HCT116 (cell line): ENCODE measurements at regions not wholly inside any gene's neighbourhood (a gene's known extent, or its start where the extent isn't known, plus 50 kb on each side); places are given as distances from the start of the nearest gene placed in this dataset.

Source experiments
- ATAC-seq: fragments of 200-7000 bp; cut with Tn5 transposase; 2 replicates; pipeline ENCODE4 v1.9.1; 2020; ENCODE audit warnings: mild to moderate bottlenecking, moderate library complexity
- BruUV-seq: library from RNA; stranded (reverse); fragments of 400-500 nt; replicated peaks from 2 replicates; lab custom pipeline; 2021; lab: Mats Ljungman, UMichigan
- CTCF ChIA-PET: fragments of 300-600 bp; sonication (Branson Sonifier 250); formaldehyde crosslinking; loops from one replicate; lab custom pipeline; 2021; ENCODE audit warnings: antibody characterized with exemption; lab: Charles Lee
- POLR2A ChIA-PET: fragments of 300-600, 350-600 bp; sonication (Branson Sonifier 250); formaldehyde crosslinking; loops from one replicate; lab custom pipeline; 2021; ENCODE audit warnings: antibody characterized with exemption; lab: Charles Lee
- RAD21 ChIA-PET, 2 experiments: fragments of 300-600 bp; sonication (Branson Sonifier 250); formaldehyde crosslinking; loops; one replicate each; lab custom pipeline; 2023; ENCODE audit warnings: low total read pairs in 2 of 2; ENCODE audit not compliant: uncharacterized antibody in 2 of 2, unreplicated experiment in 2 of 2, low non-redundant PET in 1 of 2; lab: Charles Lee
- DNase-seq: peaks from one replicate; pipeline ENCODE4 v3.0.0-alpha.2; 2010; ENCODE audit warnings: low read depth, low spot score
- H2AFZ ChIP-seq: fragments of 200-600 bp; shearing (Covaris generic), sonication (generic); 2 replicates; pipeline ENCODE4 v1.6.1; 2017; ENCODE audit warnings: low read depth, mixed run types, mixed read lengths, antibody characterized with exemption, low read length; ENCODE audit not compliant: poor library complexity, severe bottlenecking
- H3K27ac ChIP-seq: 2 replicates; pipeline ENCODE4 v1.5.1; 2012; ENCODE audit warnings: low read depth, low read length
- H3K27me3 ChIP-seq: fragments of 200-600 bp; sonication (generic); 2 replicates; pipeline ENCODE4 v1.6.1; 2016; ENCODE audit warnings: mixed run types, low read length, mixed read lengths; ENCODE audit not compliant: insufficient read depth
- H3K36me3 ChIP-seq, 2 experiments: fragments of 200-500 bp in 1 of 2; fragments of 200-600 bp in 1 of 2; sonication (Bioruptor generic) in 1 of 2; sonication (generic) in 1 of 2; 2 replicates each; pipeline versions ENCODE4 v1.5.1 to v1.6.1; 2014 to 2016; ENCODE audit warnings: low read length in 2 of 2, inconsistent platforms in 1 of 2, mixed read lengths in 1 of 2, mixed run types in 1 of 2; ENCODE audit not compliant: insufficient read depth in 2 of 2, control insufficient read depth in 1 of 2
- H3K4me1 ChIP-seq, 2 experiments: fragments of 200-600 bp in 1 of 2; sonication (generic) in 1 of 2; 2 replicates each; pipeline versions ENCODE4 v1.5.1 to v1.6.1; 2012 to 2017; ENCODE audit warnings: low read length in 2 of 2, inconsistent platforms in 1 of 2, mild to moderate bottlenecking in 1 of 2, mixed read lengths in 1 of 2, mixed run types in 1 of 2, moderate library complexity in 1 of 2; ENCODE audit not compliant: insufficient read depth in 2 of 2, control insufficient read depth in 1 of 2
- H3K4me2 ChIP-seq: fragments of 200-600 bp; sonication (generic); 2 replicates; pipeline ENCODE4 v1.6.1; 2017; ENCODE audit warnings: mixed run types, low read length, mixed read lengths
- H3K4me3 ChIP-seq, 2 experiments: fragments of 200-600 bp in 1 of 2; sonication (generic) in 1 of 2; replicated peaks in 1 of 2; 2 replicates each; pipeline ENCODE4 v1.5.1; 2011 to 2016; ENCODE audit warnings: low read length in 2 of 2, control low read depth in 1 of 2, low read depth in 1 of 2, mild to moderate bottlenecking in 1 of 2, mixed read lengths in 1 of 2, mixed run types in 1 of 2
- H3K79me2 ChIP-seq: fragments of 200-600 bp; sonication (generic); 2 replicates; pipeline ENCODE4 v1.6.1; 2017; ENCODE audit warnings: mild to moderate bottlenecking, mixed run types, low read length, moderate library complexity, mixed read lengths; ENCODE audit not compliant: insufficient read depth
- H3K9ac ChIP-seq: fragments of 200-600 bp; sonication (generic); 2 replicates; pipeline ENCODE4 v1.6.1; 2016; ENCODE audit warnings: low read length, mixed read lengths
- H3K9me2 ChIP-seq: fragments of 200-600 bp; sonication (generic), shearing (Covaris generic); 2 replicates; pipeline ENCODE4 v1.6.1; 2017; ENCODE audit warnings: mixed run types, mild to moderate bottlenecking, moderate library complexity; ENCODE audit not compliant: insufficient read depth
- H3K9me3 ChIP-seq, 2 experiments: fragments of 200-500 bp in 1 of 2; fragments of 200-600 bp in 1 of 2; sonication (Bioruptor generic) in 1 of 2; sonication (generic) in 1 of 2; 2 replicates each; pipeline ENCODE4 v1.6.1; 2014 to 2017; ENCODE audit warnings: low read length in 2 of 2, mixed read lengths in 2 of 2, inconsistent platforms in 1 of 2, low read depth in 1 of 2, mild to moderate bottlenecking in 1 of 2, mixed run types in 1 of 2, moderate library complexity in 1 of 2; ENCODE audit not compliant: control insufficient read depth in 1 of 2, insufficient read depth in 1 of 2
- H4K20me1 ChIP-seq: fragments of 200-600 bp; sonication (generic), shearing (Covaris generic); 2 replicates; pipeline ENCODE4 v1.6.1; 2017; ENCODE audit warnings: mixed run types, mild to moderate bottlenecking, moderate library complexity; ENCODE audit not compliant: insufficient read depth
- CBX3 ChIP-seq: IDR thresholded peaks from 2 replicates; pipeline ENCODE4 v1.6.1; 2012; ENCODE audit warnings: low read depth
- CEBPB ChIP-seq: IDR thresholded peaks from 2 replicates; pipeline ENCODE4 v1.6.1; 2012; ENCODE audit warnings: low read depth
- EGR1 ChIP-seq: IDR thresholded peaks from 2 replicates; pipeline ENCODE4 v1.6.1; 2012; ENCODE audit warnings: low read depth
- ELF1 ChIP-seq: IDR thresholded peaks from 2 replicates; pipeline ENCODE4 v1.6.1; 2012; ENCODE audit warnings: low read depth, borderline replicate concordance
- EZH2phosphoT487 ChIP-seq: fragments of 200-600 bp; IDR thresholded peaks from 2 replicates; pipeline ENCODE4 v1.6.1; 2018; ENCODE audit warnings: antibody characterized with exemption, borderline replicate concordance
- JUND ChIP-seq: IDR thresholded peaks from 2 replicates; pipeline ENCODE4 v1.6.1; 2012
- MAX ChIP-seq: IDR thresholded peaks from 2 replicates; pipeline ENCODE4 v1.6.1; 2012
- POLR2A ChIP-seq: IDR thresholded peaks from 2 replicates; pipeline ENCODE4 v1.7.0; 2011; ENCODE audit warnings: borderline replicate concordance; ENCODE audit not compliant: insufficient read depth, insufficient read length; ENCODE audit errors: extremely low read depth
- POLR2AphosphoS5 ChIP-seq: IDR thresholded peaks from 2 replicates; pipeline ENCODE4 v1.6.1; 2011; ENCODE audit warnings: mild to moderate bottlenecking, low read depth, low read length, moderate library complexity
- RAD21 ChIP-seq: IDR thresholded peaks from 2 replicates; pipeline ENCODE4 v1.6.1; 2012; ENCODE audit warnings: low read depth, mild to moderate bottlenecking
- SIN3A ChIP-seq: IDR thresholded peaks from 2 replicates; pipeline ENCODE4 v1.6.1; 2012; ENCODE audit warnings: low read depth
- SP1 ChIP-seq: IDR thresholded peaks from 2 replicates; pipeline ENCODE4 v1.6.1; 2012; ENCODE audit warnings: low read depth
- SRF ChIP-seq: IDR thresholded peaks from 2 replicates; pipeline ENCODE4 v1.6.1; 2012; ENCODE audit warnings: low read depth
- TCF7L2 ChIP-seq: IDR thresholded peaks from 2 replicates; pipeline ENCODE4 v1.7.0; 2011; ENCODE audit warnings: borderline replicate concordance, inconsistent platforms; ENCODE audit not compliant: insufficient read depth, insufficient read length; ENCODE audit errors: extremely low read depth
- ZFX ChIP-seq: fragments of 450-650 bp; IDR thresholded peaks from 2 replicates; pipeline ENCODE4 v1.6.1; 2017
- ZNF274 ChIP-seq: fragments of 200-500 bp; sonication (Bioruptor generic); IDR thresholded peaks from 2 replicates; pipeline ENCODE4 v1.6.1; 2014; ENCODE audit warnings: mild to moderate bottlenecking, low read depth, low read length, inconsistent platforms
- intact Hi-C: fragments of 100-400 bp; cut with micrococcal nuclease; formaldehyde crosslinking; loops from 2 replicates; pipeline ENCODE4 v1.10.0; 2022
- TF ChIP-seq, protein P1 (sequence below): IDR thresholded peaks from 2 replicates; pipeline ENCODE4 v1.6.1; 2012; ENCODE audit warnings: low read depth

GRCh38 chr10:62475551-62475950 lies 101.4 kb downstream of the ZNF365 start:
- ChIA-PET CTCF (no interaction called here), RAD21 (no interaction called here), POLR2A (no interaction called here)
- TF ChIP-seq CEBPB (no peak), ELF1 (no peak), POLR2AphosphoS5 (no peak), SIN3A (no peak), RAD21 (no peak), EGR1 (no peak), POLR2A (no peak), SP1 (no peak), ZFX (no peak), ZNF274 (no peak), EZH2phosphoT487 (no peak), CBX3 (no peak), MAX (no peak), TCF7L2 (no peak), SRF (no peak), JUND (no peak)
- TF ChIP-seq, protein P1, sequence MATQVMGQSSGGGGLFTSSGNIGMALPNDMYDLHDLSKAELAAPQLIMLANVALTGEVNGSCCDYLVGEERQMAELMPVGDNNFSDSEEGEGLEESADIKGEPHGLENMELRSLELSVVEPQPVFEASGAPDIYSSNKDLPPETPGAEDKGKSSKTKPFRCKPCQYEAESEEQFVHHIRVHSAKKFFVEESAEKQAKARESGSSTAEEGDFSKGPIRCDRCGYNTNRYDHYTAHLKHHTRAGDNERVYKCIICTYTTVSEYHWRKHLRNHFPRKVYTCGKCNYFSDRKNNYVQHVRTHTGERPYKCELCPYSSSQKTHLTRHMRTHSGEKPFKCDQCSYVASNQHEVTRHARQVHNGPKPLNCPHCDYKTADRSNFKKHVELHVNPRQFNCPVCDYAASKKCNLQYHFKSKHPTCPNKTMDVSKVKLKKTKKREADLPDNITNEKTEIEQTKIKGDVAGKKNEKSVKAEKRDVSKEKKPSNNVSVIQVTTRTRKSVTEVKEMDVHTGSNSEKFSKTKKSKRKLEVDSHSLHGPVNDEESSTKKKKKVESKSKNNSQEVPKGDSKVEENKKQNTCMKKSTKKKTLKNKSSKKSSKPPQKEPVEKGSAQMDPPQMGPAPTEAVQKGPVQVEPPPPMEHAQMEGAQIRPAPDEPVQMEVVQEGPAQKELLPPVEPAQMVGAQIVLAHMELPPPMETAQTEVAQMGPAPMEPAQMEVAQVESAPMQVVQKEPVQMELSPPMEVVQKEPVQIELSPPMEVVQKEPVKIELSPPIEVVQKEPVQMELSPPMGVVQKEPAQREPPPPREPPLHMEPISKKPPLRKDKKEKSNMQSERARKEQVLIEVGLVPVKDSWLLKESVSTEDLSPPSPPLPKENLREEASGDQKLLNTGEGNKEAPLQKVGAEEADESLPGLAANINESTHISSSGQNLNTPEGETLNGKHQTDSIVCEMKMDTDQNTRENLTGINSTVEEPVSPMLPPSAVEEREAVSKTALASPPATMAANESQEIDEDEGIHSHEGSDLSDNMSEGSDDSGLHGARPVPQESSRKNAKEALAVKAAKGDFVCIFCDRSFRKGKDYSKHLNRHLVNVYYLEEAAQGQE: no peak
- Histone ChIP-seq H3K4me1 (no peaks in the 10 kb centered on the region), H3K9me3 (no peaks in the 10 kb centered on the region), H4K20me1 (no peaks in the 10 kb centered on the region), H3K27me3 (no peaks in the 10 kb centered on the region), H3K9me2 (no peaks in the 10 kb centered on the region), H3K9ac (no peak overlapping the region), H3K36me3 (no peaks in the 10 kb centered on the region), H3K79me2 (no peaks in the 10 kb centered on the region), H3K4me2 (no peak overlapping the region), H3K4me3 (no peak overlapping the region), H3K27ac (no peak overlapping the region), H2AFZ (no peak overlapping the region)
- ATAC-seq (no peak), DNase-seq (no peak)
- intact Hi-C loops: no loop called here
- BruUV-seq: no TSS peak
